HL-60/S4 treated with retinoic acid at 250 ng/mL for 4 days and 3 days (cell line): ENCODE measurements at regions not wholly inside any gene's neighbourhood (a gene's known extent, or its start where the extent isn't known, plus 50 kb on each side); places are given as distances from the start of the nearest gene placed in this dataset.

Source experiments
- in situ Hi-C: fragments of 300-500 bp; cut with MboI; formaldehyde crosslinking; loops from 2 replicates; pipeline ENCODE4 v1.7.0; 2022; ENCODE audit warnings: low sequenced_read_pairs

GRCh38 chr5:167812871-167813270 is 478.6 kb upstream of the WWC1 start:
- in situ Hi-C loops, result no loop called here

DNA sequence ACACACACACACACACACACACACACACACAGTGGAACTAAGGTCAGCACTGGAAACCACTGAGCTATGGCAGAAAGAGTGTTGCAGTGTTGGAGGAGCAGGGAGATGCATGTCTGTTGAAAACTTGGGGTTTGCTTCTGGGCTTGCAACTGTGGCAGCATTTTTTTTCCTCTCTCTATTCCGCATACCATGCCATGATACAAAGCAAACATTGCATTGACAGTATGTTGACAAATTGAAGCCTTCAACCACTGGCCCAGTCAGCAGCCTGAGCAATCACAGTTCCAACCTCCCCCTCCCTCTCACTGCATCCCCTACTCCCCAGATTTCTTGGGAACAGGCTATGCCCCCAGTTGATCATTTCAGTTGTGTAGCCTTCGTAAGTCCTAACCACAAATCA is 478.1 kb upstream of the WWC1 start:
- in situ Hi-C loops, result no loop called here

DNA sequence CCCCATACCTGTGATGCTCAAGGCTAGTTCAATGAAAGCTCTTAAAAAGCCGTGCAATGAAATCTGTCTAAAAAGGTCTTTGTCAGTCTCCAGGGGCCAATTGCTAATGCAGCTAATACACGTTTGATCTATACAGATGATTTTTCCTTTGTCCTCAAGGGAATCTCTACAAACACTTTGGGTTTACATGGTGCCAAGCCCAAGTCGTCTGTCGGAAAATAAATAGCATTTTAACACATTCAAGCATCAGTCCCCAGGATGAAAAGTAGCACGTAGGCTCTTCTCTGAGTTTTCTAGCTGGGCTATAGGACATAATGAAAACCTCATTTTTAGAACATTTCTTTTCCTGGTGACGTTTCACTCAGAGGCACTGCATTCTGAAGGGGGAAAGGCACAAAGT is 477.4 kb upstream of the WWC1 start:
- in situ Hi-C loops, result no loop called here

GRCh38 chr5:167814828-167815227 is 476.6 kb upstream of the WWC1 start:
- in situ Hi-C loops, result no loop called here

DNA sequence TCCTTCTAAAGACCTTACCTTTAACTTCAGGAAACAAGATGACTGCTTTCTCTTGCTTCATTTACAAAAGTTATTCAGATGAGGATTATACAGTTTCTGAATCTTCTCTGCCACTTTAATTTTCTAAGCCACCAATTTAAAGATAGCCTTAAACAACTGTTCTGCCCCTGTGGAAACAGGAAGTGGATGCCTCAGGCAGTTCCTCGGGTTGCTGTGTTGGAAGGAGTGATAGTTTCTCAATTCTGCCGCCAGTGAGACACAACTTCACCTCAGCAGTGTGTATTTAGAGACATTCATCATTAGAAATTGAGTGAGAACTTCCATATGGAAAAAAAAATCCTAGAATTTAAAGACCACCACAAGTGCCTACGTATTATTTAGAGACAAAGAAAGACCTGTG is 475.1 kb upstream of the WWC1 start:
- in situ Hi-C loops, result no loop called here

DNA sequence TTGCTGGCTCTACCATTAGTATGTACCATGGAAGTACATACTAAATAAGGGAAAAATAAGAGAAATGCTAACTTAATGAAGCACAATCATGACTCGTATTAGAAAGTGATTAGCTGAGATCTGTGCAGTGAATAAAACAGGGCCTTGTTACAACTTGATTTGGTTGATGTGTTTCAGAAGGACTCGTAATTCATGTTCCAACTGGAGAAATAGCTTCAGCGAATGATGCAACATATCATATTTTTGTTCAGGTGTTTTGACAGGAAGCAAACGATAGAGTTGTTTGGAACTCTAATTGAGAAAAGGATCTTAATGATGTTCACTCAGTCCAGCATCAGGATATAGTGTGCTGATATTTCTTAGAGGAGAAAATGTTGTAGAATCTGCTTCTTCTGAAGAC is 474.6 kb upstream of the WWC1 start:
- in situ Hi-C loops, result no loop called here

- in situ Hi-C loops, result no loop called here
Measured at GRCh38 chr5:167819406-167819805, 472.0 kb upstream of the WWC1 start.

DNA sequence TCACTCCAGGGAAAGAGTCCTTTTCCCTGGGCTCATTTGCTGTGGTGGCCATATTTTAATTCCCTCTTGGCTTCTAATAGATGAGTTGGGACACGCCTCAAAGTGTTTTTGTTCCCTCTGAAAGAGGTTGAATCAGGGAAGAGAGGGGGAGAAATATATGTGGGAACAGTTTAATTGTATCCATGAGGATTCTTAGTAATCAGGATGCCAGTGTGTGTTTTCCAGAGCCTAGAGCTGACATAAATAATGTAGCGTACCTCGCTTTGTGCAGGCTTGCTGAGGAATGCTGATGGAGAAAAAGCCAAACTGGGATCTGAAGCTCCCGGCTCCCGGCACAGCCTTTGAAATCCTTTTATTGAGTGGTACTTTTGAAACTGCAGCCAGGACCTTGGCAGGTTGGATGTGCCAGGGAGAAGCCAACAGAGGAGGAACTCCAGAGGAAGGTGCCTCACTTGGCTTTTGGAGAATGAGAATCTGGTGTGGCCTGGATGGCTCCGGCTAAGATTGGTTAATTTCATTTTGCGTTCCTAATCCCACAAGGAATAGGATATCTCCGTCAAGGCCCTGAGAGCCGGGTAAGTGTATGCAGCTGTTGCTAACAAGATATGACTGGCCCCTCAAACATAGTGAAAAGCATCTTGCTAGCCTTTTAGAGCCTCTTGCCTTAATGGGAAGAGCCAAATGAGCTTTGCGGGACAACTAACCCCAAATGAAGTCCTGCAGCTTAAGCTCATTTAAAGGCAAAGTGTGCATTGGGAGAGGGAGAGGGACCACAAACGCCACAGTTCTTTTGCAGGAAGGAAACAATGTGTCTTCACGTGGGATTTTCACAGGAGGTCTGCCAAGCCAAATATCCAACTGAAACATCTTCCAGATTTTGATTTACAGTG is 471.1 kb upstream of the WWC1 start:
- in situ Hi-C loops, result no loop called here

DNA sequence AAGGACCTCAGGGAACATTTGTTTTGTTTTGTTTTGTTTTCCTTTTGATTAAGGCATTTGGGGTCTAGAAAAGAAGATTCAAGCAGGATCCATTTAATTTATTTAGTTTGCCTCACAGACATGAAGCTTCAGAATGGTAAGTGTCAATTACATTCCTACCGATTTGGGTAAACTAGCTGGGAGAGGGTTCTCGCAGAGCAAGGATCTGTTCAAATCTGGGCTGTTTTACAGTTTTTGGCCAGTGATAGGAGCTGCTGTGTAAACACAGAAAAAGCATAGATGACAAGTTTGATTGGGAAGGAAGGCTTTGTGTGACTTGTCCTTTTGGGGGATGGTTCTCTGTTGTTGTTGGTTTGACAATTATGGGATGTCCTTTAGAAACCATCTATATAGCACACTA is 470.3 kb upstream of the WWC1 start:
- in situ Hi-C loops, result no loop called here

GRCh38 chr5:167821669-167822068 is 469.8 kb upstream of the WWC1 start:
- in situ Hi-C loops, result no loop called here

GRCh38 chr5:167822241-167822640 is 469.2 kb upstream of the WWC1 start:
- in situ Hi-C loops, result no loop called here

- in situ Hi-C loops, result no loop called here
Measured at GRCh38 chr5:167823405-167823804, 468.0 kb upstream of the WWC1 start.

DNA sequence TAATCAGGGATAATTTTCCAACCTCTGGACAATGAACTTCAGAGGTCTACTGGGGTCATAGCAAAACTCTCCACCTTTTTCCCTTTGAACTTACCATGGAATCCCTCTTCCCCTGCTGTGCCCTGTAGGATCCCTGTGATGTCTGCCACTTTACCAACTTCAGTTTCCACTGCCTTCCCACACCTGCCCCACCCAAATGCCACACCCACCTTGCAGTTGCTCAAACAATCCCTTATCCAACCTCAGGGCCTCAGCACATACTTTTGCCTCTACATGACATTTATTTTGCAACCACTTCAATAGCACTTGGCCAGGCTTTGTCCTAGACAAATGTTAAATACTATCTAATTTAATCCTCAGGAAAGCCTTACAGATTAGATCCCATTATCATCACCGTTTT is 463.7 kb upstream of the WWC1 start:
- in situ Hi-C loops, result no loop called here

DNA sequence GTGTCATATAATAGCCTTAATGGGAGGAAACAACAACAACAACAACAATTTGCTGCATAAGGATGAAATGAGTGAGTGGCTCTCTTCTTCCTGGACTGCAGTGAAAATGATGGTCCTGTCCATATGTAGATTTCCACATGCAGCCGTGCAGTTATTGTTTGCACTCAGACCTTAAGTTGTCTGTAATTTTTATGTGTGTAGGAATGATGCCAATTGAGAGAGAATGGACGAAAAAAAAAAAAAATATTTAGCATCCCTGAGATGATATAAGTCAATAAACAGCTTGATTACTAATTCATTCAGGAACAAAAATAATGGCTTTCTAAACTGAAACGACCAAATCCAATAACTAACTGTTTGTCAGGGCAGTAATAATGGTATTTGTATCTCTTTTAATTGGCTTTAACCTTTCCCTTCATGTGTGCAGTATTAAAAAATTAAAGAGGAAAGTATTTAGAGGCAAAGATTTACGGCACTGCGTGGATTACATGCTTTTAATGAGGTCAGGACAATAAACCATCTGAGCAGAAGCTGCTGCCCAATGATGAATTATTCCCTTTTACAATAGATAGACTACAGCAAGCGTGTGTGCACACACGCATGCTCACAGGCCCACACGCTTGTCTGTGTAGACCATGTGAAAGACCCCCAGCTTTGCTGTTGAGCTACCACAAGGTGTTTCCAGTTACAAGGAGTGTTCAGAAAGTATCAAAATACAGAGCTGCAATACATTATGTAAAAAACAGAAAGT is 459.5 kb upstream of the WWC1 start:
- in situ Hi-C loops, result no loop called here

GRCh38 chr5:167832609-167833008 is 458.8 kb upstream of the WWC1 start:
- in situ Hi-C loops, result no loop called here

GRCh38 chr5:167833456-167833855 is 458.0 kb upstream of the WWC1 start:
- in situ Hi-C loops, result no loop called here

DNA sequence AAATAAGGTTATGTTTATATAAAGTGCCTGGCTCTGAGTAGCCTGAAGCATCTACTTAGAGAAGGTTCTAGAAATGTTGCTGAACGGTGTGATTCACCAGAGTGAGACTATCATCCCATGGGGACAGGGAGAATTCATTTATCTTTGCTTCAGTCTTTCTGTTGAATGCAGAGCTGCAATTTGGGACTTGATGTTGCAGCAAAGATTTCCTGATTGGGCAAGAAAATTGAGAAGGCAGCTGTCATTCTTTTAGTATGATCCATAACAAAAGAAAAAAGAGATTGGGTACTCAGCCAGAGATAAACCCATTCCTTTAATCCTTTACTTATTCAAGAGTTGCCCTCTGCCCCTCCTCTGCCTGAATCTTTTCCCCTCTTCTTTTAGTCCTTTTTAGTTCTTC is 456.3 kb upstream of the WWC1 start:
- in situ Hi-C loops, result no loop called here

DNA sequence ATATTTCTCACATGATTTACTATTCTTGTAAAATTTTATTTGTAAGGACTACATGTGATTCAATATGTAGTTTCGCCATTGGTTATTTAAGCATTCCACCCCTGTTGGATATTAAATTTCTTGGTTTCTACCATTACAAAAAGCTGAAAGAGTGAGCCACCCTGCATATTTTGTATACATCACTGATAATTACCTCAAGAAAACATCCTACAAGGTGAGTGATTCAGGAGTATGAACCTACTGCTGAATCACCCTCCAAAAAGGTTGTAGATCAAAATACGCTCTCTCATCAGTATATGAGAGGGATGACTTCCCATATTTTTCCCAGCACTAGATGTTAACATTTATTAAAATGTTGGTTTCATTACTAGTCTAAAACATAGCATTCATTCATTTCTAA is 454.3 kb upstream of the WWC1 start:
- in situ Hi-C loops, result no loop called here

DNA sequence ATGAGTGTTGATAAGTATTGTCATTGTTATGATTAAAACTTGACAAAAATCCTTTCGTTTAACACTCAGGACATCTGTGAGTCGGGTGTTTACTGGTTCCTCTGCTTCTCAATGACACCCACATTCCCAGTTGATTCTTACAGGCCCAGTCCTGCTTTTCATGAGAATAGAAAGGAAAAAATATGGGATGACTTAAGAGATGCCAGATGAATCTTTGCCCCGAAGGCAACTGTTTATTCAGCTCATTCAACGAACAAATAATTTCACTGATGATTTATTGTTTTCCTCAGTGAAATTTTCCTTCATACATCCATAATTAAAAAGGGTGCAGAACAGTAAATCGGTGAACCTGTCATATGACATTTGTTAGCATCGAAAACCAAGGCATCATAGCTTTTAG is 452.4 kb upstream of the WWC1 start:
- in situ Hi-C loops, result no loop called here

- in situ Hi-C loops, result no loop called here
Measured at GRCh38 chr5:167840527-167841130, 450.8 kb upstream of the WWC1 start.

DNA sequence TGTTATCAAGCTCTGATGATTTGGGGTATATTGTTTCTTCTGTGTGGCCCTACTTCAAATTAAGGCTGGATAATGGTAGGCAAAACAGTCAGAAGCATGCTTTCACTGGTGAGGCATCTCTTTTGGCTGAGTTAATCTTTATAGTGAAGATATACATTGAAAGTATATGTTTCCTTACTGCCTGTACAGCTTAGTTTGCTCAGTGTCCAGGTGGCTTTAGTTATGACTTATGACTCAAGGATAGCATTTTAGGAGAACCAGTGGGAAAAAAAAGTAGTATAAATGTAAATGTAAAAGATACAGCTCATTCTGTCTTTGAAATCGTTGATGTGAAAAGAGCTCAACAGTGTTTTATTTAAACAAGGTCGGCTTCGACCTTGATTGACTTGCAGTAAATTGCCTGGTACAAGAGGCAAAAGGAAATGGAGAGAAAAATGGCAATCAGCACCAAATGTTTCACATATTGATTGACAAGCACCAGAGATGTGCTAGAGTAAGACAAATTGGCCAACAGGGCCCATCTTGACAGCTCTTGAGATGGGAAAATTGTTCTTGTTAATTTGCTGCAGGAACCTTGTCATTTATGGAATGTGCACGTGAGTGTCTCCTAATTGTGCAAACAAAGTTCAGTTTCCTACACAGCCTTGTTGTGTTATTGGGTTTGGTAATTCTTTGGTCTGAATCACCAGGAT is 447.4 kb upstream of the WWC1 start:
- in situ Hi-C loops, result no loop called here
